HG03280 (cell line): ENCODE measurements at regions not wholly inside any gene's neighbourhood (a gene's known extent, or its start where the extent isn't known, plus 50 kb on each side); places are given as distances from the start of the nearest gene placed in this dataset.
"Not testable (repeated sequence)": the region's sequence is repeated elsewhere in the genome, so short reads cannot be mapped to it uniquely, and the experiment has no call there.

Source experiments
- ATAC-seq: cut with Tn5 transposase; IDR thresholded peaks from one replicate; pipeline ENCODE4 v1.9.1; 2021; ENCODE audit warnings: mild to moderate bottlenecking, moderate library complexity; ENCODE audit not compliant: unreplicated experiment

- ATAC-seq = no peak
These were observed 73.7 kb downstream of the GEMIN8 start for GRCh38 chrX:13955975-13956374.

GRCh38 chrX:13955095-13955647 is 74.5 kb downstream of the GEMIN8 start:
- no peak for ATAC-seq

GRCh38 chrX:13952581-13952980 is 77.1 kb downstream of the GEMIN8 start:
- ATAC-seq = no peak

- not testable (repeated sequence) for ATAC-seq
These were observed 83.5 kb downstream of the GEMIN8 start for GRCh38 chrX:13946223-13946622.

- ATAC-seq = not testable (repeated sequence)
These were observed 83.9 kb downstream of the GEMIN8 start for GRCh38 chrX:13945787-13946186.

- no peak for ATAC-seq
These were observed 89.0 kb downstream of the GEMIN8 start for GRCh38 chrX:13940671-13941070.

- ATAC-seq = no peak
These were observed 89.7 kb downstream of the GEMIN8 start for GRCh38 chrX:13939741-13940597.

- ATAC-seq = no peak
These were observed 90.7 kb downstream of the GEMIN8 start for GRCh38 chrX:13938829-13939530.

- ATAC-seq = no peak
These were observed 91.5 kb downstream of the GEMIN8 start for GRCh38 chrX:13938051-13938828.

- no peak for ATAC-seq
These were observed 92.2 kb downstream of the GEMIN8 start for GRCh38 chrX:13937370-13938050.

GRCh38 chrX:13936521-13937225 is 93.0 kb downstream of the GEMIN8 start:
- no peak for ATAC-seq

- ATAC-seq = no peak
These were observed 95.0 kb downstream of the GEMIN8 start for GRCh38 chrX:13934731-13935130.

- ATAC-seq = no peak
These were observed 95.8 kb downstream of the GEMIN8 start for GRCh38 chrX:13933851-13934250.

GRCh38 chrX:13933352-13933751 is 96.3 kb downstream of the GEMIN8 start:
- ATAC-seq = no peak

GRCh38 chrX:13932416-13932815 is 97.3 kb downstream of the GEMIN8 start:
- no peak for ATAC-seq

GRCh38 chrX:13927175-13927574 is 102.5 kb downstream of the GEMIN8 start:
- no peak for ATAC-seq

- no peak for ATAC-seq
These were observed 105.8 kb downstream of the GEMIN8 start for GRCh38 chrX:13923845-13924244.

GRCh38 chrX:13923289-13923688 is 106.4 kb upstream of the GPM6B start:
- ATAC-seq = no peak

GRCh38 chrX:13917507-13917906 is 100.6 kb upstream of the GPM6B start:
- ATAC-seq = no peak

GRCh38 chrX:13911586-13911985 is 94.7 kb upstream of the GPM6B start:
- no peak for ATAC-seq
